ENCODE measurements at regions not wholly inside any gene's neighbourhood (a gene's known extent, or its start where the extent isn't known, plus 50 kb on each side); places are given as distances from the start of the nearest gene placed in this dataset.

DNA sequence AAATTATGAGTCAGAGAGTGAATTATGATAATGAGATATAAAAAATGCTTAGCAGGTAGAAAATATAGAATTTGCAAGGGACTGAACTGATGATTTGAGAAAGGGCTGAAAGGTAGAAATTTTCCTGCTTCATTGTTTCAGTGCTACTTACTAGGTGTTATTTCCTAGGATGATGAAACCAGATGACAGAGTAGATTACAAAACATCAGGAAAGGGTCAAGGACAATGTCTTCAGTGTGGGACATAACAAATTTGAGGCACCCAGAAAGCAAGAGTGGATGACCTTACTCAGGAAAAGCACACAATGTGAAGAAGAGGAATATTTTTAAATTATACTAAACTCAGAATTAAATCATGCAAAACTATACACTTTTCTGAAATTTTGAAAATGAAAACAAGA lies 102.1 kb downstream of the SHCBP1 start:
- Mint-ChIP-seq H3K4me3 (ENCODE audit: unreplicated experiment) (no peak overlapping the region), H3K27ac (ENCODE audit: unreplicated experiment) (no peak overlapping the region), H3K9me3 (ENCODE audit: unreplicated experiment) (no peaks in the 10 kb centered on the region), H3K36me3 (ENCODE audit: insufficient read depth, unreplicated experiment) (no peaks in the 10 kb centered on the region), H3K4me1 (ENCODE audit: low read depth, unreplicated experiment) (no peaks in the 10 kb centered on the region), H3K27me3 (ENCODE audit: insufficient read depth, unreplicated experiment) (no peaks in the 10 kb centered on the region)
- Histone ChIP-seq H3K4me1 (no peaks in the 10 kb centered on the region), H3K36me3 (ENCODE audit: control insufficient read depth, insufficient read depth, low read length) (no peaks in the 10 kb centered on the region), H3K4me3 (ENCODE audit: low read depth, low read length) (no peak overlapping the region), H3K9me3 (no peaks in the 10 kb centered on the region), H3K27me3 (replicated peaks; ENCODE audit: control insufficient read depth, insufficient read depth, low read length) (no peaks in the 10 kb centered on the region)
- POLR2A ChIA-PET: no interaction called here
- TF ChIP-seq, protein P1, sequence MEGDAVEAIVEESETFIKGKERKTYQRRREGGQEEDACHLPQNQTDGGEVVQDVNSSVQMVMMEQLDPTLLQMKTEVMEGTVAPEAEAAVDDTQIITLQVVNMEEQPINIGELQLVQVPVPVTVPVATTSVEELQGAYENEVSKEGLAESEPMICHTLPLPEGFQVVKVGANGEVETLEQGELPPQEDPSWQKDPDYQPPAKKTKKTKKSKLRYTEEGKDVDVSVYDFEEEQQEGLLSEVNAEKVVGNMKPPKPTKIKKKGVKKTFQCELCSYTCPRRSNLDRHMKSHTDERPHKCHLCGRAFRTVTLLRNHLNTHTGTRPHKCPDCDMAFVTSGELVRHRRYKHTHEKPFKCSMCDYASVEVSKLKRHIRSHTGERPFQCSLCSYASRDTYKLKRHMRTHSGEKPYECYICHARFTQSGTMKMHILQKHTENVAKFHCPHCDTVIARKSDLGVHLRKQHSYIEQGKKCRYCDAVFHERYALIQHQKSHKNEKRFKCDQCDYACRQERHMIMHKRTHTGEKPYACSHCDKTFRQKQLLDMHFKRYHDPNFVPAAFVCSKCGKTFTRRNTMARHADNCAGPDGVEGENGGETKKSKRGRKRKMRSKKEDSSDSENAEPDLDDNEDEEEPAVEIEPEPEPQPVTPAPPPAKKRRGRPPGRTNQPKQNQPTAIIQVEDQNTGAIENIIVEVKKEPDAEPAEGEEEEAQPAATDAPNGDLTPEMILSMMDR (IDR thresholded peaks at IDR 0.05; ENCODE audit: insufficient read depth in 1 of 2, low read depth in 1 of 2, low read length in 1 of 2, severe bottlenecking in 1 of 2, unreplicated experiment in 1 of 2): no peak
- DNase-seq: no peak
- BruUV-seq (replicated peaks): no TSS peak
- intact Hi-C loops (cut with micrococcal nuclease; ENCODE audit: unreplicated experiment): no loop called here
- CTCF ChIA-PET: no interaction called here

DNA sequence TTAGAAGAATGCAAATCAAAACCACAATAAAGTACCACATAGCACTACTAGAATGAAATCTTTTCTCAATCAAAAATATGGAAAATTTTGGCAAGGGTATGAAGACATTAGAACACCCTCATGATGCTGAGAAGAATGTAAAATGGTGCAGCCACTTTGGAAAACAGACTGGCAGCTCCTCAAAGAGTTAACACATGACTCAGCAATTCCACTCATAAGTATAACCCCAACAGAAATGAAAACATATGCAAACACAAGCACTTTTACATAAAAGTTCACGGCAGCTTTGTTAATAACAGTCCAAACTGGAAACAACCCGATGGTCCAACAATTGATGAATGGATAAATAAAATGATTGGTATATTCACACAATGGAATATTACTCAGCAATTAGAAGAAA lies 124.5 kb downstream of the SHCBP1 start:
- Histone ChIP-seq H3K9me3 (no peaks in the 10 kb centered on the region), H3K27me3 (replicated peaks; ENCODE audit: control insufficient read depth, insufficient read depth, low read length) (no peaks in the 10 kb centered on the region), H3K4me3 (ENCODE audit: low read depth, low read length) (no peak overlapping the region), H3K36me3 (ENCODE audit: control insufficient read depth, insufficient read depth, low read length) (no peaks in the 10 kb centered on the region), H3K4me1 (no peaks in the 10 kb centered on the region)
- TF ChIP-seq, protein P1 (IDR thresholded peaks at IDR 0.05; ENCODE audit: insufficient read depth in 1 of 2, low read depth in 1 of 2, low read length in 1 of 2, severe bottlenecking in 1 of 2, unreplicated experiment in 1 of 2): no peak
- H3K27ac Mint-ChIP-seq (ENCODE audit: unreplicated experiment): no peak overlapping the region
- ChIA-PET CTCF (no interaction called here), POLR2A (no interaction called here)
- BruUV-seq (replicated peaks): no TSS peak
- peaks cover 9% of the 10 kb centered on the region for H3K27me3 Mint-ChIP-seq (ENCODE audit: insufficient read depth, unreplicated experiment)
- peaks cover under 1% of the 10 kb centered on the region for H3K9me3 Mint-ChIP-seq (ENCODE audit: unreplicated experiment)
- no peaks in the 10 kb centered on the region for H3K36me3 Mint-ChIP-seq (ENCODE audit: insufficient read depth, unreplicated experiment)
- intact Hi-C loops (cut with micrococcal nuclease; ENCODE audit: unreplicated experiment): no loop called here
- no peaks in the 10 kb centered on the region for H3K4me1 Mint-ChIP-seq (ENCODE audit: low read depth, unreplicated experiment)
- no peak overlapping the region for H3K4me3 Mint-ChIP-seq (ENCODE audit: unreplicated experiment)
- DNase-seq: no peak

DNA sequence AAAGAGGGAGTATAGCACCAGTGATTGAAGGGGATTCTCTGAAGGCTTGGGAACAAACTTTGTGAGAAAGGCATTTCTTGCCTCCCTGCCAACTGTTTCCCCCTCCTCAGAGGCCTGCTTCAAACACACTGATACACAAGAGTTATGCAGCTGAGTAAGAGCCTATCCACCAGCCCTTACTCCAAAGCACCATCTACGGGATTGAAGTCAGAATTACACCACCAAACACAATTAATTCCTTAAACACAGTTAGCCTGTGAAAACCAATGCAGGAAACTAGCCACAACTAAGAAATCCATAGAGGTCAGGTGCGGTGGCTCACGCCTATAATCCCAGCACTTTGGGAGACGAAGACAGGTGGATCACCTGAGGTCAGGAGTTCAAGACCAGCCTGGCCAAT lies 138.3 kb downstream of the SHCBP1 start:
- no peaks in the 10 kb centered on the region for H3K4me1 ChIP-seq
- no peaks in the 10 kb centered on the region for H3K27me3 ChIP-seq (replicated peaks; ENCODE audit: control insufficient read depth, insufficient read depth, low read length)
- TF ChIP-seq, protein P1 (IDR thresholded peaks at IDR 0.05; ENCODE audit: insufficient read depth in 1 of 2, low read depth in 1 of 2, low read length in 1 of 2, severe bottlenecking in 1 of 2, unreplicated experiment in 1 of 2): no peak
- Mint-ChIP-seq H3K27ac (ENCODE audit: unreplicated experiment) (no peak overlapping the region), H3K4me1 (ENCODE audit: low read depth, unreplicated experiment) (no peaks in the 10 kb centered on the region), H3K9me3 (ENCODE audit: unreplicated experiment) (no peaks in the 10 kb centered on the region), H3K4me3 (ENCODE audit: unreplicated experiment) (no peak overlapping the region), H3K27me3 (ENCODE audit: insufficient read depth, unreplicated experiment) (peaks cover 4% of the 10 kb centered on the region), H3K36me3 (ENCODE audit: insufficient read depth, unreplicated experiment) (no peaks in the 10 kb centered on the region)
- BruUV-seq (replicated peaks): no TSS peak
- ChIA-PET CTCF (no interaction called here), POLR2A (no interaction called here)
- intact Hi-C loops (cut with micrococcal nuclease; ENCODE audit: unreplicated experiment): no loop called here
- no peak overlapping the region for H3K4me3 ChIP-seq (ENCODE audit: low read depth, low read length)
- H3K9me3 ChIP-seq: no peaks in the 10 kb centered on the region
- DNase-seq: peak in 1 of 2 experiments; percentile 11
- H3K36me3 ChIP-seq (ENCODE audit: control insufficient read depth, insufficient read depth, low read length): no peaks in the 10 kb centered on the region
